MM.1S (cell line): ENCODE measurements at regions not wholly inside any gene's neighbourhood (a gene's known extent, or its start where the extent isn't known, plus 50 kb on each side); places are given as distances from the start of the nearest gene placed in this dataset.

ENCODE experiments used
- DNase-seq: peaks from one replicate; pipeline ENCODE4 v3.0.0-alpha.2; 2015
- H2AFZ ChIP-seq: fragments of 300-600 bp; sonication (generic); 2 replicates; pipeline ENCODE4 v1.6.0; 2016; ENCODE audit warnings: antibody characterized with exemption, low read length
- H3F3A ChIP-seq: fragments of 300-600 bp; sonication (generic); 2 replicates; pipeline ENCODE4 v1.6.1; 2016; ENCODE audit warnings: mild to moderate bottlenecking, antibody characterized with exemption, low read length, moderate library complexity, mixed read lengths; ENCODE audit not compliant: insufficient read depth
- H3K27ac ChIP-seq: fragments of 300-600 bp; sonication (generic); 2 replicates; pipeline ENCODE4 v1.5.1; 2016; ENCODE audit warnings: mild to moderate bottlenecking, low read length
- H3K27me3 ChIP-seq: fragments of 300-600 bp; sonication (generic); replicated peaks from 2 replicates; pipeline ENCODE4 v1.6.0; 2016; ENCODE audit warnings: low read length; ENCODE audit not compliant: insufficient read depth
- H3K36me3 ChIP-seq: fragments of 300-600 bp; sonication (generic); replicated peaks from 2 replicates; pipeline ENCODE4 v1.6.1; 2016; ENCODE audit warnings: mild to moderate bottlenecking, low read length, mixed read lengths; ENCODE audit not compliant: insufficient read depth
- H3K4me1 ChIP-seq: fragments of 300-600 bp; sonication (generic); 2 replicates; pipeline ENCODE4 v1.6.1; 2016; ENCODE audit warnings: low read length, mixed read lengths
- H3K4me2 ChIP-seq: fragments of 300-600 bp; sonication (generic); 2 replicates; pipeline ENCODE4 v1.6.0; 2016; ENCODE audit warnings: low read depth, low read length
- H3K4me3 ChIP-seq: fragments of 300-600 bp; sonication (generic); 2 replicates; pipeline ENCODE4 v1.5.1; 2016; ENCODE audit warnings: low read length, mixed read lengths
- H3K79me2 ChIP-seq: fragments of 300-600 bp; sonication (generic); 2 replicates; pipeline ENCODE4 v1.6.1; 2016; ENCODE audit warnings: mixed run types, low read length, mixed read lengths
- H3K9ac ChIP-seq: fragments of 300-600 bp; sonication (generic); 2 replicates; pipeline ENCODE4 v1.6.1; 2016; ENCODE audit warnings: low read length, mixed read lengths
- H3K9me2 ChIP-seq: fragments of 300-600 bp; sonication (generic); replicated peaks from 2 replicates; pipeline ENCODE4 v1.6.1; 2016; ENCODE audit warnings: mild to moderate bottlenecking, low read length, mixed read lengths; ENCODE audit not compliant: insufficient read depth
- H3K9me3 ChIP-seq: fragments of 300-600 bp; sonication (generic); replicated peaks from 2 replicates; pipeline ENCODE4 v1.6.1; 2016; ENCODE audit warnings: mild to moderate bottlenecking, low read length, mixed read lengths; ENCODE audit not compliant: insufficient read depth
- H4K20me1 ChIP-seq: fragments of 300-600 bp; sonication (generic); 2 replicates; pipeline ENCODE4 v1.6.1; 2016; ENCODE audit warnings: mild to moderate bottlenecking, low read length, moderate library complexity, mixed read lengths; ENCODE audit not compliant: insufficient read depth
- EZH2 ChIP-seq: fragments of 300-600 bp; sonication (generic); optimal IDR thresholded peaks from 2 replicates; pipeline ENCODE3; 2017; ENCODE audit warnings: low read depth, mild to moderate bottlenecking, antibody characterized with exemption, low read length, mixed read lengths
- EZH2phosphoT487 ChIP-seq: fragments of 300-600 bp; sonication (generic); IDR thresholded peaks from 2 replicates; pipeline ENCODE4 v1.6.1; 2018; ENCODE audit warnings: antibody characterized with exemption, low read length
- TF ChIP-seq, protein P1 (sequence below): fragments of 300-600 bp; sonication (generic); IDR thresholded peaks from 2 replicates; pipeline ENCODE4 v1.5.1; 2016; ENCODE audit warnings: antibody characterized with exemption, low read length, mixed read lengths

GRCh38 chr13:53807251-53807834 lies 778.7 kb downstream of the OLFM4 start:
- no peak for DNase-seq
- no peaks in the 10 kb centered on the region for H4K20me1 ChIP-seq
- no peaks in the 10 kb centered on the region for H3K27me3 ChIP-seq
- no peaks in the 10 kb centered on the region for H3K36me3 ChIP-seq
- no peaks in the 10 kb centered on the region for H3K79me2 ChIP-seq
- H3K9ac ChIP-seq = no peak overlapping the region
- no peaks in the 10 kb centered on the region for H3K9me2 ChIP-seq
- TF ChIP-seq EZH2 = no peak
- TF ChIP-seq, protein P1, sequence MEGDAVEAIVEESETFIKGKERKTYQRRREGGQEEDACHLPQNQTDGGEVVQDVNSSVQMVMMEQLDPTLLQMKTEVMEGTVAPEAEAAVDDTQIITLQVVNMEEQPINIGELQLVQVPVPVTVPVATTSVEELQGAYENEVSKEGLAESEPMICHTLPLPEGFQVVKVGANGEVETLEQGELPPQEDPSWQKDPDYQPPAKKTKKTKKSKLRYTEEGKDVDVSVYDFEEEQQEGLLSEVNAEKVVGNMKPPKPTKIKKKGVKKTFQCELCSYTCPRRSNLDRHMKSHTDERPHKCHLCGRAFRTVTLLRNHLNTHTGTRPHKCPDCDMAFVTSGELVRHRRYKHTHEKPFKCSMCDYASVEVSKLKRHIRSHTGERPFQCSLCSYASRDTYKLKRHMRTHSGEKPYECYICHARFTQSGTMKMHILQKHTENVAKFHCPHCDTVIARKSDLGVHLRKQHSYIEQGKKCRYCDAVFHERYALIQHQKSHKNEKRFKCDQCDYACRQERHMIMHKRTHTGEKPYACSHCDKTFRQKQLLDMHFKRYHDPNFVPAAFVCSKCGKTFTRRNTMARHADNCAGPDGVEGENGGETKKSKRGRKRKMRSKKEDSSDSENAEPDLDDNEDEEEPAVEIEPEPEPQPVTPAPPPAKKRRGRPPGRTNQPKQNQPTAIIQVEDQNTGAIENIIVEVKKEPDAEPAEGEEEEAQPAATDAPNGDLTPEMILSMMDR = no peak
- no peak for TF ChIP-seq EZH2phosphoT487
- H3K4me2 ChIP-seq = no peak overlapping the region
- H3K4me3 ChIP-seq = no peak overlapping the region
- no peaks in the 10 kb centered on the region for H3K9me3 ChIP-seq
- no peak overlapping the region for H2AFZ ChIP-seq
- H3K4me1 ChIP-seq = no peaks in the 10 kb centered on the region
- no peak overlapping the region for H3K27ac ChIP-seq
- H3F3A ChIP-seq = no peaks in the 10 kb centered on the region

GRCh38 chr13:53821632-53822031 lies 793.0 kb downstream of the OLFM4 start:
- H3F3A ChIP-seq = no peaks in the 10 kb centered on the region
- H3K9ac ChIP-seq = no peak overlapping the region
- no peaks in the 10 kb centered on the region for H3K9me2 ChIP-seq
- TF ChIP-seq, protein P1 = no peak
- TF ChIP-seq EZH2 (no peak), EZH2phosphoT487 (no peak)
- H3K4me2 ChIP-seq = no peak overlapping the region
- H3K4me3 ChIP-seq = no peak overlapping the region
- no peaks in the 10 kb centered on the region for H3K4me1 ChIP-seq
- H3K9me3 ChIP-seq = no peaks in the 10 kb centered on the region
- DNase-seq = no peak
- H3K79me2 ChIP-seq = no peaks in the 10 kb centered on the region
- no peaks in the 10 kb centered on the region for H4K20me1 ChIP-seq
- H3K36me3 ChIP-seq = no peaks in the 10 kb centered on the region
- H3K27me3 ChIP-seq = no peaks in the 10 kb centered on the region
- no peak overlapping the region for H3K27ac ChIP-seq
- H2AFZ ChIP-seq = no peak overlapping the region

GRCh38 chr13:53822136-53822535 lies 793.5 kb downstream of the OLFM4 start:
- Histone ChIP-seq H3K9ac (no peak overlapping the region), H4K20me1 (no peaks in the 10 kb centered on the region), H3K36me3 (no peaks in the 10 kb centered on the region), H3K79me2 (no peaks in the 10 kb centered on the region), H2AFZ (no peak overlapping the region), H3K4me3 (no peak overlapping the region), H3F3A (no peaks in the 10 kb centered on the region), H3K4me1 (no peaks in the 10 kb centered on the region), H3K9me2 (no peaks in the 10 kb centered on the region), H3K9me3 (no peaks in the 10 kb centered on the region), H3K27ac (no peak overlapping the region), H3K4me2 (no peak overlapping the region), H3K27me3 (no peaks in the 10 kb centered on the region)
- DNase-seq = no peak
- TF ChIP-seq, protein P1 = no peak
- TF ChIP-seq EZH2phosphoT487 (no peak), EZH2 (no peak)
